Progenitor cell of endocrine pancreas (in vitro differentiated cells): ENCODE measurements at regions not wholly inside any gene's neighbourhood (a gene's known extent, or its start where the extent isn't known, plus 50 kb on each side); places are given as distances from the start of the nearest gene placed in this dataset.

ENCODE experiments used
- DNase-seq: peaks from one replicate; pipeline ENCODE4 v3.0.0; 2021; ENCODE audit warnings: low spot score; ENCODE audit not compliant: unreplicated experiment
- H3K27ac Mint-ChIP-seq: 2 replicates; pipeline ENCODE4 v1.8.0; 2021; ENCODE audit warnings: mild to moderate bottlenecking, moderate library complexity, mixed read lengths
- H3K27me3 Mint-ChIP-seq: 2 replicates; pipeline ENCODE4 v1.8.0; 2021; ENCODE audit warnings: mixed read lengths
- H3K36me3 Mint-ChIP-seq: 2 replicates; pipeline ENCODE4 v1.8.0; 2022; ENCODE audit warnings: mixed read lengths; ENCODE audit not compliant: insufficient read depth
- H3K4me1 Mint-ChIP-seq: 2 replicates; pipeline ENCODE4 v1.8.0; 2021; ENCODE audit warnings: low read depth, mixed read lengths
- H3K4me3 Mint-ChIP-seq: 2 replicates; pipeline ENCODE4 v1.8.0; 2021; ENCODE audit warnings: low read depth, mild to moderate bottlenecking, moderate library complexity, mixed read lengths
- H3K9me3 Mint-ChIP-seq: 2 replicates; pipeline ENCODE4 v1.8.0; 2021; ENCODE audit warnings: low read depth, mixed read lengths
- CTCF ChIP-seq: fragments of 200-600 bp; sonication (generic); IDR thresholded peaks from one replicate; pipeline ENCODE4 v1.5.0; 2021; ENCODE audit warnings: antibody characterized with exemption, mild to moderate bottlenecking; ENCODE audit not compliant: unreplicated experiment

- Mint-ChIP-seq H3K4me3 (no peak overlapping the region), H3K9me3 (peaks cover 9% of the 10 kb centered on the region), H3K27me3 (no peaks in the 10 kb centered on the region)
Measured at GRCh38 chr3:151964743-151965142, 91.3 kb downstream of the SUCNR1 start.

GRCh38 chr3:151969026-151969642 is 95.7 kb downstream of the SUCNR1 start:
- Mint-ChIP-seq H3K36me3 (no peaks in the 10 kb centered on the region), H3K27me3 (no peaks in the 10 kb centered on the region), H3K4me1 (peaks cover 9% of the 10 kb centered on the region), H3K4me3 (no peak overlapping the region), H3K27ac (no peak overlapping the region), H3K9me3 (peaks cover 9% of the 10 kb centered on the region)
- DNase-seq = no peak
- TF ChIP-seq CTCF = no peak

More at GRCh38 chr3:151964743-151965142, 91.3 kb downstream of the SUCNR1 start:
- Mint-ChIP-seq H3K36me3 (no peaks in the 10 kb centered on the region), H3K4me1 (no peaks in the 10 kb centered on the region), H3K27ac (no peak overlapping the region)
- no peak for DNase-seq
- no peak for TF ChIP-seq CTCF

GRCh38 chr3:151971814-151972579 is 98.6 kb downstream of the SUCNR1 start:
- Mint-ChIP-seq H3K4me1 (peaks cover 9% of the 10 kb centered on the region), H3K27me3 (no peaks in the 10 kb centered on the region), H3K36me3 (no peaks in the 10 kb centered on the region), H3K27ac (no peak overlapping the region), H3K4me3 (no peak overlapping the region), H3K9me3 (peaks cover 6% of the 10 kb centered on the region)
- no peak for DNase-seq
- no peak for TF ChIP-seq CTCF

- peaks cover 9% of the 10 kb centered on the region for H3K4me1 Mint-ChIP-seq
- no peak overlapping the region for H3K27ac Mint-ChIP-seq
- H3K27me3 Mint-ChIP-seq = no peaks in the 10 kb centered on the region
- peaks cover 3% of the 10 kb centered on the region for H3K9me3 Mint-ChIP-seq
- TF ChIP-seq CTCF = no peak
- H3K4me3 Mint-ChIP-seq = no peak overlapping the region
- no peaks in the 10 kb centered on the region for H3K36me3 Mint-ChIP-seq
- no peak for DNase-seq
Measured at GRCh38 chr3:151974067-151974466, 100.6 kb downstream of the SUCNR1 start.

GRCh38 chr3:151976211-151977050 is 103.0 kb downstream of the SUCNR1 start:
- Mint-ChIP-seq H3K36me3 (no peaks in the 10 kb centered on the region), H3K4me1 (peaks cover 7% of the 10 kb centered on the region), H3K9me3 (peaks cover 3% of the 10 kb centered on the region), H3K27me3 (no peaks in the 10 kb centered on the region), H3K4me3 (no peak overlapping the region), H3K27ac (no peak overlapping the region)
- TF ChIP-seq CTCF = no peak
- no peak for DNase-seq
